Stimulated activated CD4-positive, alpha-beta T cell treated with anti-CD3 and anti-CD28 coated beads, Interleukin-15, amount 100 ng/mL, for 1 hour (primary cell): ENCODE measurements at regions not wholly inside any gene's neighbourhood (a gene's known extent, or its start where the extent isn't known, plus 50 kb on each side); places are given as distances from the start of the nearest gene placed in this dataset.

ENCODE experiments used
- DNase-seq, 2 donors: peaks; one replicate each; pipeline ENCODE4 v3.0.0-alpha.2; 2020; ENCODE audit warnings: low read depth in 1 of 2, low spot score in 1 of 2

GRCh38 chr15:99440551-99441443 lies 125.0 kb upstream of the MEF2A start:
- no peak for DNase-seq

GRCh38 chr15:99441444-99441800 lies 124.4 kb upstream of the MEF2A start:
- no peak for DNase-seq

GRCh38 chr15:99441871-99442251 lies 123.9 kb upstream of the MEF2A start:
- DNase-seq, result no peak

- DNase-seq, result no peak
Observed at GRCh38 chr15:99442252-99442897, 123.4 kb upstream of the MEF2A start.

- DNase-seq, result no peak
Observed at GRCh38 chr15:99443056-99443756, 122.6 kb upstream of the MEF2A start.

GRCh38 chr15:99443768-99444446 lies 121.9 kb upstream of the MEF2A start:
- DNase-seq, result no peak

GRCh38 chr15:99445272-99445850 lies 120.4 kb upstream of the MEF2A start:
- DNase-seq, result no peak

GRCh38 chr15:99446565-99447496 lies 119.0 kb upstream of the MEF2A start:
- DNase-seq, result no peak

- no peak for DNase-seq
Observed at GRCh38 chr15:99447497-99448371, 118.0 kb upstream of the MEF2A start.

GRCh38 chr15:99449514-99449913 lies 116.3 kb upstream of the MEF2A start:
- DNase-seq, result no peak

- peak; percentile 31 to 40 for DNase-seq
Observed at GRCh38 chr15:99450896-99451358, 114.9 kb upstream of the MEF2A start.

GRCh38 chr15:99451484-99451883 lies 114.3 kb upstream of the MEF2A start:
- no peak for DNase-seq

GRCh38 chr15:99452010-99452409 lies 113.8 kb upstream of the MEF2A start:
- no peak for DNase-seq

- no peak for DNase-seq
Observed at GRCh38 chr15:99452728-99453636, 112.8 kb upstream of the MEF2A start.

GRCh38 chr15:99453637-99454030 lies 112.2 kb upstream of the MEF2A start:
- no peak for DNase-seq

GRCh38 chr15:99454107-99454809 lies 111.5 kb upstream of the MEF2A start:
- no peak for DNase-seq
